HuH-7.5 (cell line): ENCODE measurements at regions not wholly inside any gene's neighbourhood (a gene's known extent, or its start where the extent isn't known, plus 50 kb on each side); places are given as distances from the start of the nearest gene placed in this dataset.

Experiments
- DNase-seq: peaks from one replicate; pipeline ENCODE4 v3.0.0; 2011; ENCODE audit warnings: low spot score

- DNase-seq: no peak
Measured at GRCh38 chr3:88209356-88209755, 59.6 kb downstream of the C3orf38 start.

GRCh38 chr3:88211096-88211890, 61.5 kb downstream of the C3orf38 start:
- no peak for DNase-seq

- DNase-seq: peak; percentile 34
Measured at GRCh38 chr3:88219138-88219792, 69.5 kb downstream of the C3orf38 start.

- no peak for DNase-seq
Measured at GRCh38 chr3:88220126-88220525, 70.4 kb downstream of the C3orf38 start.

DNA sequence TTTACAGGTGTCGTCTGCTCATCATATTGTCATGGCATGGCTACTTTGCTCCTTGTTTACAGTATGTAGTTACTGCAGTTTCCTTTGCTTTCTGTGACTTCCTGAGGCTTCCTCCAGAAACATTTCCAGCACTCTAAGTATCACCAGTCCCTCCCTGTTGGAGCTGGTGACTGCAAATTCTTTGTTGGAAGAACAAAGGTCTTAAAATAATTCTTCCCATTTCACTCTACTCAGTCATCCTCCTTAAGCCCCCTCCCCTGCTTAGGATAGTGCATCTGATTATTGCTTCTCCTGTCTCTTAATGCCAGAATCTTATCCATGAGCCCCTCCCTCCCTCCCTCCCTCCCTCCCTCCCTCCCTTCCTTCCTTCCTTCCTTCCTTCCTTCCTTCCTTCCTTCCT, 72.0 kb downstream of the C3orf38 start:
- DNase-seq: no peak

- no peak for DNase-seq
Measured at GRCh38 chr3:88222343-88222742, 72.6 kb downstream of the C3orf38 start.

- DNase-seq: no peak
Measured at GRCh38 chr3:88225326-88226008, 75.7 kb downstream of the C3orf38 start.

GRCh38 chr3:88226910-88227309, 77.2 kb downstream of the C3orf38 start:
- no peak for DNase-seq

DNA sequence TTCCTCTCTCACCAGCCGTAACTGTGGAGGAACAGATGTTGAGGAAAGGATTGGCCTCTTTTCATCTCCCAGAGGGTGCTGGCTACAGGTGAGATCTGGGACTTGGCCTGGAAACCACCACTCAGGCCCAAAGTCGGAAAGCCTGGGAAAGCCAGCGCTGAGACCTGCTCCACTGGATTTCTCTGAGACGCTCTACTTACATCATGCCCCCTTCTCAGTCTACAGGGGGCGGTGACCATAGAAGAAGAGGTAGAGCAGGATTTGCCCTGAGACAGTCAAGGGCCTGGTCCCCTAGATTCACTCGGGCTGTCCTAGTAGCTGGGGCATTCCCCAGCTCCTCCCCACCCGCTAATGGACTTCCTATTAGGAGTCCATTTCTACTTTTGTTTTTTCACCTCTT, 80.9 kb downstream of the C3orf38 start:
- no peak for DNase-seq

DNA sequence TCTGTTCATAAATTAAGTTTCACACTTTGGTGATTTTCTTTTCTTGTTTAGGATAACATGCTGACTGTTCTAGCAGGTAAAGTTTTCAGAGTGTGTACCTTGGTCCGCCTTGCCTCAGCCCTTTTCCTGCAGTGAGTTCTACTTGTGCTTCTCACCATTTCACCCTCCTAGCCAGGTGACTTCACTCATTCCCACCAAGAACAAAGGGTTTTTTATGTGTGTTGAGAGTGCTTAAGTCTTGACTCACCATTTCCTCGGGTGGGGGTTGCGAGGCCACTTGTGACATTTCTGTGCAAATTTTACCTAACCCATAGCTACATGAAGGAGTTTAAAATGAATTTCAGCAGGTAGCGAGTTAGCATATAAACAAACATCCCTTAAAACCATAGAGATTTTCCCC, 81.4 kb downstream of the C3orf38 start:
- DNase-seq: no peak

DNA sequence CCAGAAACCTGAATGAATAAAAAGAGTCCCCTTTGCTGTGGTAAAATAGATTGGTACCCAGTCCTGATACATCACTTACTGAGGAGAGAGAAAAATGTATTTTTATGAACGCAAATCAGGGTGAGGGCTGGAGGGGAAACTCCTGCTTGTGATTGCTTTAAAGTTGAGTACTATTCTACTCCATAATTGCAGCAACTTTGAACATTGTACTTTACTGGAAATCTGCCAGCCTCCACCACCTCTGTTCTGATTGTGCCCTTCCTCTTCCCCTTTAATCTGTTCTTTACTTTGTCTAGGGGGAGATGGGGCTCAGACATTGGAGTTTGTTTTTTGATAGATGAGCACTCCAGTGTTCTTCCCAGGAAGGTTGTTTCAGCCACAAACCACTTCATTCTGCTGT, 81.9 kb downstream of the C3orf38 start:
- no peak for DNase-seq

GRCh38 chr3:88235102-88235501, 85.3 kb downstream of the C3orf38 start:
- DNase-seq: no peak

GRCh38 chr3:88239870-88240269, 90.1 kb downstream of the C3orf38 start:
- no peak for DNase-seq

GRCh38 chr3:88248658-88249057, 98.9 kb downstream of the C3orf38 start:
- DNase-seq: no peak

- DNase-seq: no peak
Measured at GRCh38 chr3:88259045-88259444, 109.3 kb downstream of the C3orf38 start.

GRCh38 chr3:88262527-88262926, 112.8 kb downstream of the C3orf38 start:
- no peak for DNase-seq

DNA sequence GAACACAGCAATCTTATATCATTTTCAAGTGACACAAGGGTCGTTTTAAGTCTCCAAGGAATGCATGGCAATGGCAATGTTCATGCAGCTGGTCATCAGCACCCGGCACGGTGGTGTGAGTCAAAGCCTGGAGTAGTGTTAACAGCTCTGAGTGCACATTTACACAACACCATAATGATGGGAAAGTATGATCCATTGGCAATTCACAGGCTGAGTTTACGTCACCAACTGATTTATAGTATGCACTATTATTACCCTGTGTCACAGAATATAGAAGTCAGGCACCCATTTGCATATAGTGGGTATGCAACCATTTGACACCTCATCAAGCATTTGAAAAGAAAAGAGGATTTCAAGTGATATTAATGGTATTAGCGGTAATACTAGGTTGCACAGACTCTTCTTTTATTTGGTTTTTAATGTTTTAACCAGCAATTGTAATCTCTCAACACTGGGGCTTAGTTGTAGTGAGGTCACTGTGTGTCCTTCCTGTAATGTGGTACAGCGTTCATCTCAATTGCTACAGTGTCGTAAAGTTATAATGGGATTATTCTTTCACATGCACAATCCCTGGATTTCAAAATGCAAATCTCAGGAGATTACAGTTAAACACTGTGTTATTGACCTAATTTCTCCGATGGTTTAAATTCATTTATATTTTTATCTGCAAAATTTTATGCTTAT, 113.8 kb downstream of the C3orf38 start:
- no peak for DNase-seq

GRCh38 chr3:88267441-88267840, 117.7 kb downstream of the C3orf38 start:
- no peak for DNase-seq

GRCh38 chr3:88267847-88268246, 118.1 kb downstream of the C3orf38 start:
- DNase-seq: no peak

DNA sequence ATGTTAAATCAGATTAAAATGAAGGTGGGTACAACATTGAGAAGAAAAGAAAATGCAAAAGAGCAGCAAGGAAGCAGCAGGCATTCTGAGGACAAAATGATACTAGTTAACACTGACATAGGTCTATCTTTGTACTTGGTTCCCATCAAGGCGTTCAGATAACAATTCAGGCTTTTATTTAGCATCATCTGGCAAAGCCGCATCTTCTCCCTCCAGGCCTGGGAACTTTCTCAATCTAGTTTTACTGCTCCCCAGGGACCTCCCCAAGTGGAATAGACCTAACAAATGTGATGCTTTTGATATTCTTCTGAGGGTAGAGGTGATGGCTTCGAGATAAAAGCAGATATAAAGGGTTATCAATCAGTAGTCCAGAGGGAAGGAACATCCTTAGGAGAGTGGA, 130.6 kb downstream of the C3orf38 start:
- DNase-seq: no peak

DNA sequence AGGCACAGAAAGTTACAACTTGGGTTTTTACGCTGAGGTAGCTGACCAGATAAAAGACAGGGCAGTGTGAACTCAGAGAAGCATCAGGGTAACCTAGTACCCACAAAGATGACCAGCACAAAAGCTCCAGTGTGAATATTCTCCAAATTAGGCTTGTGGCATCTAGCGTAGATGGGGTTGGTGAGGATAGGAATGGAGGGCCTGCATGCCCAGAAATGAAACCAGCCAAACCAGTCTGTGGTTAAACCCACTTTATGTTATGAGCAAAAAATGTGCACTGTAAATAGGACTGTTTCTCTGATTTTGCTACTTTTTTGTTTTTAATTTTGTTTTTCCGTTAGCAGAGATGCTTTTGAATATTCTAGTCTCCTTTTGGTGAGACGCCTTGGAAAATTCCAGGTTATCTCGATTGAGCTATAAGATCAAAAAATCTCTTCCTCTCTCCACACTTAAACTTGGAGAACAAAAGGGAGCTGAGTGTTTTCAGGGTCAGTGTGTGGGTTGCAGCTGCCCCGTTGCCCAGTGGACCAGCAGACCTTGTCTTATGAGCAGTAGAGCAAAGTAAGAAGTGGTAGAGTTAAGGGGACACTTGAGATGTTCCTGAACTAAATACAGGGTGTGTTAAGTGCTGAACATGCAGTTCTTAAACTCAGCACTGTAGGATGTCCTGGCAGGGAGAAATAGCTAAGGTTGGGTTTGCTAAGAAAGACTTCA, 132.9 kb downstream of the C3orf38 start:
- no peak for DNase-seq

GRCh38 chr3:88283242-88283592, 133.5 kb downstream of the C3orf38 start:
- no peak for DNase-seq
